Prostate gland (tissue), 2 donors: ENCODE measurements at regions not wholly inside any gene's neighbourhood (a gene's known extent, or its start where the extent isn't known, plus 50 kb on each side); places are given as distances from the start of the nearest gene placed in this dataset.

ENCODE experiments used
- POLR2A ChIP-seq: fragments of 450-650 bp; IDR thresholded peaks from one replicate; pipeline ENCODE4 v1.6.1; 2016; ENCODE audit warnings: antibody characterized with exemption, mild to moderate bottlenecking
- POLR2AphosphoS5 ChIP-seq: sonication (generic); formaldehyde crosslinking; IDR thresholded peaks from one replicate; pipeline ENCODE4 v1.6.1; 2017; ENCODE audit warnings: antibody characterized with exemption
- TF ChIP-seq, protein P1 (sequence below), 4 experiments: fragments of 200-600 bp in 2 of 4; fragments of 450-650 bp in 2 of 4; sonication (generic) in 2 of 4; IDR thresholded peaks; 1 replicate in 3 of 4; 2 replicates in 1 of 4; pipeline ENCODE4 v1.5.1; 2016 to 2019; ENCODE audit warnings: antibody characterized with exemption in 4 of 4, mild to moderate bottlenecking in 2 of 4, moderate library complexity in 2 of 4

DNA sequence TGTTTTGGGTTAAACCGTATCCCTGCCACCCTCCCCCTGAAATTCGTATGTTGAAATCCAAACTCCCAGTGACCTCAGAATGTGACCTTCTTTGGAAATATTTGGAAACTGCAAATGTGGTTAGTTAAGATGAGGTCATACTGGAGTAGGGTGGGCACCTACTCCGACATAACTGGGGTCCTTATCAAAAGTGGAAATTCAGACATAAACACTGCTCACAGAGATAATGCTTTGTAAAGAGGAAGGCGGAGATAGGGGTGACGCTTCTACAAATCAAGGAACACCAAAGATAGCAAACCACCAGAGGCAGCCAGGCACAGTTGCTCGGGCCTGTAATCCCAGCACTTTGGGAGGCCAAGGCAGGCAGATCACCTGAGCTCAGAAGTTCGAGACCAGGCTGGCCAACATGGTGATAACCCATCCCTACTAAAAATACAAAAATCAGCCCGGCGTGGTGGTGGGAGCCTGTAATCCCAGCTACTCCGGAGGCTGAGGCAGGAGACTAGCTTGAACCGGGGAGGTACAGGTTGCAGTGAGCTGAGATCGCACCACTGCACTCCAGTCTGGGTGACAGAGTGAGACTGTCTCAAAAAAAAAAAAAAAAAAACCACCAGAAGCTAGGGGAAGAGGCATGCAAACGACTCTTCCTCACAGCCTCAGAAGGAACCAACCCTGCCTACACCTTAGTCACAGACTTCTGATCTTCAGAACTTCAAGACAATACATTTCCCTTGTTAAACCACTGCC lies 51.1 kb upstream of the CHD2 start:
- TF ChIP-seq, protein P1, sequence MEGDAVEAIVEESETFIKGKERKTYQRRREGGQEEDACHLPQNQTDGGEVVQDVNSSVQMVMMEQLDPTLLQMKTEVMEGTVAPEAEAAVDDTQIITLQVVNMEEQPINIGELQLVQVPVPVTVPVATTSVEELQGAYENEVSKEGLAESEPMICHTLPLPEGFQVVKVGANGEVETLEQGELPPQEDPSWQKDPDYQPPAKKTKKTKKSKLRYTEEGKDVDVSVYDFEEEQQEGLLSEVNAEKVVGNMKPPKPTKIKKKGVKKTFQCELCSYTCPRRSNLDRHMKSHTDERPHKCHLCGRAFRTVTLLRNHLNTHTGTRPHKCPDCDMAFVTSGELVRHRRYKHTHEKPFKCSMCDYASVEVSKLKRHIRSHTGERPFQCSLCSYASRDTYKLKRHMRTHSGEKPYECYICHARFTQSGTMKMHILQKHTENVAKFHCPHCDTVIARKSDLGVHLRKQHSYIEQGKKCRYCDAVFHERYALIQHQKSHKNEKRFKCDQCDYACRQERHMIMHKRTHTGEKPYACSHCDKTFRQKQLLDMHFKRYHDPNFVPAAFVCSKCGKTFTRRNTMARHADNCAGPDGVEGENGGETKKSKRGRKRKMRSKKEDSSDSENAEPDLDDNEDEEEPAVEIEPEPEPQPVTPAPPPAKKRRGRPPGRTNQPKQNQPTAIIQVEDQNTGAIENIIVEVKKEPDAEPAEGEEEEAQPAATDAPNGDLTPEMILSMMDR (IDR thresholded peaks at IDR 0.05) = no peak
- TF ChIP-seq POLR2AphosphoS5 (no peak), POLR2A (no peak)
